Adrenal gland (tissue), 5 donors: ENCODE measurements at regions not wholly inside any gene's neighbourhood (a gene's known extent, or its start where the extent isn't known, plus 50 kb on each side); places are given as distances from the start of the nearest gene placed in this dataset.

Experiments
- POLR2A ChIP-seq, 2 donors: fragments of 450-650 bp; IDR thresholded peaks; one replicate each; pipeline ENCODE4 v1.6.1; 2017; ENCODE audit warnings: antibody characterized with exemption in 2 of 2, mild to moderate bottlenecking in 2 of 2, moderate library complexity in 1 of 2
- TF ChIP-seq, protein P1 (sequence below), 6 experiments: fragments of 450-650 bp in 4 of 6; fragments of 200-600 bp in 2 of 6; sonication (generic) in 1 of 6; IDR thresholded peaks; 1 replicate in 5 of 6; 2 replicates in 1 of 6; pipeline versions ENCODE4 v1.5.1 to v1.8.0; 2016 to 2021; ENCODE audit warnings: antibody characterized with exemption in 6 of 6, mild to moderate bottlenecking in 2 of 6, moderate library complexity in 1 of 6
- donor health status: DM: no; HTN: no; CAD: no.

DNA sequence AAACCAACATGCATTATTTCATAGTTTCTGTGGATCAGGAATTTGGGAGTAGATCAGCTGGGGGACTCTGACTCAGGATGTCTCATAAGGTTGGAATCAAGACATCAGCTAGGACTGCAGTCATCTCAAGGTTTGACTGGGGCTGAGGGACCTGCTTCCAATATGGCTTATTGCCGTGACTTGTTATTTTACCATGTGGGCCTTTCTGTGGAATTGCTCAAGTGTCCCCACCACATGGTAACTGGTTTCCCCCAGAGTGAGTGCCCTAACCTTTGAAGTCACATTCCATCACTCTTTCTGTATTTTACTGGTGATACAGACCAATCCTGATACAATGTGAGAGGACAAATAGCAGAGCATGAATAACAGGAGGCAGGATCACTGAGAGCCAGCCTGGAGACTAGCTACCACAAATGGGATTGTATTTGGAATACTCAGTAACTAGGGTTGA is 70.2 kb upstream of the ELL2 start:
- TF ChIP-seq POLR2A (IDR thresholded peaks at IDR 0.05): no peak
- TF ChIP-seq, protein P1, sequence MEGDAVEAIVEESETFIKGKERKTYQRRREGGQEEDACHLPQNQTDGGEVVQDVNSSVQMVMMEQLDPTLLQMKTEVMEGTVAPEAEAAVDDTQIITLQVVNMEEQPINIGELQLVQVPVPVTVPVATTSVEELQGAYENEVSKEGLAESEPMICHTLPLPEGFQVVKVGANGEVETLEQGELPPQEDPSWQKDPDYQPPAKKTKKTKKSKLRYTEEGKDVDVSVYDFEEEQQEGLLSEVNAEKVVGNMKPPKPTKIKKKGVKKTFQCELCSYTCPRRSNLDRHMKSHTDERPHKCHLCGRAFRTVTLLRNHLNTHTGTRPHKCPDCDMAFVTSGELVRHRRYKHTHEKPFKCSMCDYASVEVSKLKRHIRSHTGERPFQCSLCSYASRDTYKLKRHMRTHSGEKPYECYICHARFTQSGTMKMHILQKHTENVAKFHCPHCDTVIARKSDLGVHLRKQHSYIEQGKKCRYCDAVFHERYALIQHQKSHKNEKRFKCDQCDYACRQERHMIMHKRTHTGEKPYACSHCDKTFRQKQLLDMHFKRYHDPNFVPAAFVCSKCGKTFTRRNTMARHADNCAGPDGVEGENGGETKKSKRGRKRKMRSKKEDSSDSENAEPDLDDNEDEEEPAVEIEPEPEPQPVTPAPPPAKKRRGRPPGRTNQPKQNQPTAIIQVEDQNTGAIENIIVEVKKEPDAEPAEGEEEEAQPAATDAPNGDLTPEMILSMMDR (IDR thresholded peaks at IDR 0.05): no peak
